ENCODE measurements at regions not wholly inside any gene's neighbourhood (a gene's known extent, or its start where the extent isn't known, plus 50 kb on each side); places are given as distances from the start of the nearest gene placed in this dataset.

DNA sequence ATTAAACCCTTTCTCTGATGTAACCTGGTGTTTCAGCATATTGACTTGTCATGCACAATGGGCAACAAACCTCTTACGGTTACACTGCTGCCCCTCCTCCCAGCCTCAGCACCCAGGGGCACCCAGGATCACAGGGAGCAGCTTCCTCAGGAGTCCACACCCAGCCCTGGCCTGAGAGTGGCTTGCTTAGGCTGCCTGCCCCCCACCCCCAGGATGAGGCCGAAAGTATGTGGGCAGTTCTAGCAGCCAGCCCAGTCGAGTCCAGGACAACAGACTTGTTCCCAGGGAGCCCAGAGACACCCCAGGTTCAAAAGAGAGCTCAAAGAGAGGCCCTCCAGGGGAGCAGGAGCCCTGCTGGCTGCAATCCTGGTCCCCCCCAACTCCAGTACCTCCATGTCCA lies 108.1 kb upstream of the THY1 start:
- TF ChIP-seq YY1 (IDR thresholded peaks at IDR 0.05; ENCODE audit: low read depth) (no peak), RAD21 (IDR thresholded peaks at IDR 0.05; ENCODE audit: low read depth) (no peak), EP300 (IDR thresholded peaks at IDR 0.05; ENCODE audit: borderline replicate concordance) (no peak), TAF1 (IDR thresholded peaks at IDR 0.05; ENCODE audit: low read depth) (no peak), CEBPB (IDR thresholded peaks at IDR 0.05) (no peak), TCF12 (IDR thresholded peaks at IDR 0.05; ENCODE audit: low read depth) (no peak), EGR1 (IDR thresholded peaks at IDR 0.05) (no peak), NFIC (IDR thresholded peaks at IDR 0.05) (no peak)
- TF ChIP-seq, protein P1, sequence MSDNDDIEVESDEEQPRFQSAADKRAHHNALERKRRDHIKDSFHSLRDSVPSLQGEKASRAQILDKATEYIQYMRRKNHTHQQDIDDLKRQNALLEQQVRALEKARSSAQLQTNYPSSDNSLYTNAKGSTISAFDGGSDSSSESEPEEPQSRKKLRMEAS (IDR thresholded peaks at IDR 0.05), result no peak
- TF ChIP-seq, protein P2, sequence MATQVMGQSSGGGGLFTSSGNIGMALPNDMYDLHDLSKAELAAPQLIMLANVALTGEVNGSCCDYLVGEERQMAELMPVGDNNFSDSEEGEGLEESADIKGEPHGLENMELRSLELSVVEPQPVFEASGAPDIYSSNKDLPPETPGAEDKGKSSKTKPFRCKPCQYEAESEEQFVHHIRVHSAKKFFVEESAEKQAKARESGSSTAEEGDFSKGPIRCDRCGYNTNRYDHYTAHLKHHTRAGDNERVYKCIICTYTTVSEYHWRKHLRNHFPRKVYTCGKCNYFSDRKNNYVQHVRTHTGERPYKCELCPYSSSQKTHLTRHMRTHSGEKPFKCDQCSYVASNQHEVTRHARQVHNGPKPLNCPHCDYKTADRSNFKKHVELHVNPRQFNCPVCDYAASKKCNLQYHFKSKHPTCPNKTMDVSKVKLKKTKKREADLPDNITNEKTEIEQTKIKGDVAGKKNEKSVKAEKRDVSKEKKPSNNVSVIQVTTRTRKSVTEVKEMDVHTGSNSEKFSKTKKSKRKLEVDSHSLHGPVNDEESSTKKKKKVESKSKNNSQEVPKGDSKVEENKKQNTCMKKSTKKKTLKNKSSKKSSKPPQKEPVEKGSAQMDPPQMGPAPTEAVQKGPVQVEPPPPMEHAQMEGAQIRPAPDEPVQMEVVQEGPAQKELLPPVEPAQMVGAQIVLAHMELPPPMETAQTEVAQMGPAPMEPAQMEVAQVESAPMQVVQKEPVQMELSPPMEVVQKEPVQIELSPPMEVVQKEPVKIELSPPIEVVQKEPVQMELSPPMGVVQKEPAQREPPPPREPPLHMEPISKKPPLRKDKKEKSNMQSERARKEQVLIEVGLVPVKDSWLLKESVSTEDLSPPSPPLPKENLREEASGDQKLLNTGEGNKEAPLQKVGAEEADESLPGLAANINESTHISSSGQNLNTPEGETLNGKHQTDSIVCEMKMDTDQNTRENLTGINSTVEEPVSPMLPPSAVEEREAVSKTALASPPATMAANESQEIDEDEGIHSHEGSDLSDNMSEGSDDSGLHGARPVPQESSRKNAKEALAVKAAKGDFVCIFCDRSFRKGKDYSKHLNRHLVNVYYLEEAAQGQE (IDR thresholded peaks at IDR 0.05; ENCODE audit: low read depth), result no peak

All from Ishikawa (cell line).